ENCODE measurements at regions not wholly inside any gene's neighbourhood (a gene's known extent, or its start where the extent isn't known, plus 50 kb on each side); places are given as distances from the start of the nearest gene placed in this dataset.
"Not testable (repeated sequence)": the region's sequence is repeated elsewhere in the genome, so short reads cannot be mapped to it uniquely, and the experiment has no call there.

GRCh38 chrX:146619943-146620342 is 189.6 kb upstream of the CXorf51B start:
- not testable (repeated sequence) for TF ChIP-seq CTCF (tag by site-specific recombination; IDR thresholded peaks at IDR 0.05); GFI1B (tag by site-specific recombination; IDR thresholded peaks at IDR 0.05); SP3 (tag by site-specific recombination; IDR thresholded peaks at IDR 0.05); BCL11A (tag by site-specific recombination; IDR thresholded peaks at IDR 0.05; ENCODE audit: low read depth)
- TF ChIP-seq, protein P1, sequence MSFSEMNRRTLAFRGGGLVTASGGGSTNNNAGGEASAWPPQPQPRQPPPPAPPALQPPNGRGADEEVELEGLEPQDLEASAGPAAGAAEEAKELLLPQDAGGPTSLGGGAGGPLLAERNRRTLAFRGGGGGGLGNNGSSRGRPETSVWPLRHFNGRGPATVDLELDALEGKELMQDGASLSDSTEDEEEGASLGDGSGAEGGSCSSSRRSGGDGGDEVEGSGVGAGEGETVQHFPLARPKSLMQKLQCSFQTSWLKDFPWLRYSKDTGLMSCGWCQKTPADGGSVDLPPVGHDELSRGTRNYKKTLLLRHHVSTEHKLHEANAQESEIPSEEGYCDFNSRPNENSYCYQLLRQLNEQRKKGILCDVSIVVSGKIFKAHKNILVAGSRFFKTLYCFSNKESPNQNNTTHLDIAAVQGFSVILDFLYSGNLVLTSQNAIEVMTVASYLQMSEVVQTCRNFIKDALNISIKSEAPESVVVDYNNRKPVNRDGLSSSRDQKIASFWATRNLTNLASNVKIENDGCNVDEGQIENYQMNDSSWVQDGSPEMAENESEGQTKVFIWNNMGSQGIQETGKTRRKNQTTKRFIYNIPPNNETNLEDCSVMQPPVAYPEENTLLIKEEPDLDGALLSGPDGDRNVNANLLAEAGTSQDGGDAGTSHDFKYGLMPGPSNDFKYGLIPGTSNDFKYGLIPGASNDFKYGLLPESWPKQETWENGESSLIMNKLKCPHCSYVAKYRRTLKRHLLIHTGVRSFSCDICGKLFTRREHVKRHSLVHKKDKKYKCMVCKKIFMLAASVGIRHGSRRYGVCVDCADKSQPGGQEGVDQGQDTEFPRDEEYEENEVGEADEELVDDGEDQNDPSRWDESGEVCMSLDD (tag by site-specific recombination; IDR thresholded peaks at IDR 0.05): not testable (repeated sequence)
